Epithelial cell of esophagus (primary cell): ENCODE measurements at regions not wholly inside any gene's neighbourhood (a gene's known extent, or its start where the extent isn't known, plus 50 kb on each side); places are given as distances from the start of the nearest gene placed in this dataset.
"Not testable (repeated sequence)": the region's sequence is repeated elsewhere in the genome, so short reads cannot be mapped to it uniquely, and the experiment has no call there.

Experiments
- DNase-seq: peaks from one replicate; pipeline ENCODE4 v3.0.0; 2010; ENCODE audit warnings: low read depth
- H3K4me3 ChIP-seq: 2 replicates; pipeline ENCODE4 v1.5.1; 2011; ENCODE audit warnings: mild to moderate bottlenecking, low read length, control low read depth
- CTCF ChIP-seq: IDR thresholded peaks from 2 replicates; pipeline ENCODE4 v1.5.1; 2011; ENCODE audit warnings: low read depth, mild to moderate bottlenecking, low read length, control low read depth, inconsistent platforms; ENCODE audit not compliant: insufficient read depth; ENCODE audit errors: missing control alignments

GRCh38 chr14:106417224-106418049 is 891.1 kb downstream of the TMEM121 start:
- no peak overlapping the region for H3K4me3 ChIP-seq
- peak; percentile 23 for TF ChIP-seq CTCF
- no peak for DNase-seq

DNA sequence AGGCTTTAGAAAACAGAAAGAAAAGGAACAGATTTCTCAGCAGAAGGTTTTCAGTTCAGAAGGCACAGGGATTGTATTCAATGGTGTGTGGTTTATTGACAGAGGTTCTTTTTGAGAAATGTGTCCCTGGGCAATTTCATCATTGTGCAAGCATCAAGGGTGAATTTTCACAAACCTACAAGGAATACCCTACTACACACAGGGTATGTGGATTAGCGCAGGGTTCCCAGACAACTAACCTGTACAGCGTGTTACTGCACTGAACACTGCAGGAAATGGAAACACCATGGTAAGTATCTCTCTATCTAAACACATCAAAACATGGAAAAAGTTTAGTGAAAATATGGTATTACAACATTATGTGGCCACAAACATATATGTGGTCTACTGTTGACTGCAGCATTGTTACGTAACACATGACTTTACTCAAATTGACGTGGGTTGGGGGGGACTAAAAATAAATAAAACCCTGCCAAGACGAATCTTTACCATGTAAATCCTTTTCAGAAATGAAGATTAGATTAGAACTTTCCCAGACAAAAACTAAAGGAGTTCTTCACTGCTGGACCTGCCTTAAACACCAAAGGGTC is 893.1 kb downstream of the TMEM121 start:
- no peak for DNase-seq
- no peak for TF ChIP-seq CTCF
- H3K4me3 ChIP-seq, result no peak overlapping the region

GRCh38 chr14:106421431-106422033 is 895.1 kb downstream of the TMEM121 start:
- not testable (repeated sequence) for DNase-seq, H3K4me3 ChIP-seq

- DNase-seq, result no peak
- no peak for TF ChIP-seq CTCF
- H3K4me3 ChIP-seq, result no peak overlapping the region
Measured at GRCh38 chr14:106422066-106422465, 895.7 kb downstream of the TMEM121 start.

GRCh38 chr14:106425150-106425549 is 898.8 kb downstream of the TMEM121 start:
- DNase-seq, H3K4me3 ChIP-seq: not testable (repeated sequence)

DNA sequence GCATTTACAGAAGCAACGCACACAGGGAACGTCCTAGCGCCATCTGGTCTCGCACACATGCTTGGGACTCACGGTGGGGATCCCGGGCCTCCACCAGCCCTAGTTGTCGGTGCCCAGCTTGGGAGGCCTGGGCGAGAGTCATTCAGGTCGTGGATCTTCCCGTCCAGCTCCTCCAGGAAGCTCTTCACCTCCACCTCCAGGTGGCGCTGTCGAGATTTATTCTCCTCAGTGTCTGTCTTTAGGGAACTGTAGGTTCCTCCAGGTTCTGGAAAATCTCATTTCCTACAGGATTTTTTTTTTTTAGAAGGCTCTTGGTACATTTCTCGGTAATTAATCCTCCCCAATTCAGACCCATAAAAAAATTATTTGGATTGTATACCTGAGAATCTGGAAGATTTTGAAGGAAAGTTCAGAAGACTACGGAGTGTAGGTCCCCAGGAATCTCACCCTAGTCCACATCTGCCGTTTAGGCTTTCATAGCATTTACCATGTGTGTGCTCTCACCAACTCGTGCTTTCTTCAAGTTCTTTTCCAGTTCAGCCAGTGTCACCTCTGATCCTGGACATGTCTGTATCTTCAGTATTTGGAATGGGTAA is 910.0 kb downstream of the TMEM121 start:
- no peak overlapping the region for H3K4me3 ChIP-seq
- no peak for TF ChIP-seq CTCF
- peak; percentile 10 for DNase-seq

DNA sequence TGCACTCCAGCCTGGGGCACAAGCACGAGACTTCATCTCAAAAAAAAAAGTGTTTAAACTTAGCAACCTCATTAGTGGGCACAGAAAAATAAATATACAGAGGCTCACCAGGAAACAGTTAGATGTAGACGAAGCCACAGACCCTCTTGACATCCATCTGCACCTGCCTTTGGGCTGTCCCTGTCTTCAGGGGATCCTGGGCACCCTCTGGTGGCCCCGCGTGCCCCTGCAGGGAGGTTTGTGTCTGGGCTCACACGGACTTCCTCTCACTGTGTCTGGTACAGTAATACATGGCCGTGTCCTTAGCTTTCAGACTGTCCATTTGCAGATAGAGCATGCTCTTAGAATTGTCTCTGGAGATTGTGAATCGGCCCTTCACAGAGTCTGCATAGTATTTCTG is 916.5 kb downstream of the TMEM121 start:
- no peak for DNase-seq
- TF ChIP-seq CTCF, result no peak
- no peak overlapping the region for H3K4me3 ChIP-seq
